ENCODE measurements at regions not wholly inside any gene's neighbourhood (a gene's known extent, or its start where the extent isn't known, plus 50 kb on each side); places are given as distances from the start of the nearest gene placed in this dataset.

GRCh38 chr6:77180326-77180725 lies 283.0 kb downstream of the HTR1B start:
- ATAC-seq, result no peak
- Histone ChIP-seq H3K4me1 (no peaks in the 10 kb centered on the region), H3K36me3 (no peaks in the 10 kb centered on the region), H3K9me3 (no peaks in the 10 kb centered on the region), H3K4me3 (no peak overlapping the region), H3K27ac (no peak overlapping the region), H3K27me3 (no peaks in the 10 kb centered on the region)
- no peak for DNase-seq
- TF ChIP-seq CTCF (IDR thresholded peaks at IDR 0.05), result no peak
- intact Hi-C loops (cut with DNase I), result no loop called here

- Histone ChIP-seq H3K4me1 (no peaks in the 10 kb centered on the region), H3K27me3 (no peaks in the 10 kb centered on the region), H3K4me3 (no peak overlapping the region), H3K27ac (no peak overlapping the region), H3K36me3 (no peaks in the 10 kb centered on the region), H3K9me3 (no peaks in the 10 kb centered on the region)
- no peak for ATAC-seq
- no peak for DNase-seq
- no peak for TF ChIP-seq CTCF (IDR thresholded peaks at IDR 0.05)
- intact Hi-C loops (cut with DNase I), result no loop called here
These were observed 284.5 kb downstream of the HTR1B start for GRCh38 chr6:77178821-77179220.

GRCh38 chr6:77177470-77177869 lies 285.8 kb downstream of the HTR1B start:
- Histone ChIP-seq H3K36me3 (no peaks in the 10 kb centered on the region), H3K4me1 (no peaks in the 10 kb centered on the region), H3K9me3 (no peaks in the 10 kb centered on the region), H3K27ac (no peak overlapping the region), H3K27me3 (no peaks in the 10 kb centered on the region), H3K4me3 (no peak overlapping the region)
- intact Hi-C loops (cut with DNase I), result no loop called here
- no peak for TF ChIP-seq CTCF (IDR thresholded peaks at IDR 0.05)
- DNase-seq (no peak), ATAC-seq (no peak)

- DNase-seq, result no peak
- no peaks in the 10 kb centered on the region for H3K9me3 ChIP-seq
- intact Hi-C loops (cut with DNase I), result no loop called here
- no peak for TF ChIP-seq CTCF (IDR thresholded peaks at IDR 0.05)
- no peaks in the 10 kb centered on the region for H3K36me3 ChIP-seq
- H3K4me3 ChIP-seq, result no peak overlapping the region
- peak; percentile 21 for ATAC-seq
- no peaks in the 10 kb centered on the region for H3K4me1 ChIP-seq
- no peak overlapping the region for H3K27ac ChIP-seq
- H3K27me3 ChIP-seq, result no peaks in the 10 kb centered on the region
These were observed 289.7 kb downstream of the HTR1B start for GRCh38 chr6:77173472-77174074.

GRCh38 chr6:77172578-77172977 lies 290.7 kb downstream of the HTR1B start:
- H3K9me3 ChIP-seq, result no peaks in the 10 kb centered on the region
- ATAC-seq (peak; percentile 37), DNase-seq (no peak)
- H3K27me3 ChIP-seq, result no peaks in the 10 kb centered on the region
- no peak overlapping the region for H3K4me3 ChIP-seq
- intact Hi-C loops (cut with DNase I), result no loop called here
- H3K27ac ChIP-seq, result no peak overlapping the region
- no peaks in the 10 kb centered on the region for H3K4me1 ChIP-seq
- no peaks in the 10 kb centered on the region for H3K36me3 ChIP-seq
- TF ChIP-seq CTCF (IDR thresholded peaks at IDR 0.05), result no peak

GRCh38 chr6:77159730-77160129 lies 303.6 kb downstream of the HTR1B start:
- Histone ChIP-seq H3K9me3 (no peaks in the 10 kb centered on the region), H3K27me3 (no peaks in the 10 kb centered on the region), H3K36me3 (no peaks in the 10 kb centered on the region), H3K4me1 (no peaks in the 10 kb centered on the region), H3K4me3 (no peak overlapping the region), H3K27ac (no peak overlapping the region)
- no peak for ATAC-seq
- no peak for DNase-seq
- intact Hi-C loops (cut with DNase I), result no loop called here
- TF ChIP-seq CTCF (IDR thresholded peaks at IDR 0.05), result no peak
